Sigmoid colon (tissue), 6 donors: ENCODE measurements at regions not wholly inside any gene's neighbourhood (a gene's known extent, or its start where the extent isn't known, plus 50 kb on each side); places are given as distances from the start of the nearest gene placed in this dataset.
"Not testable (repeated sequence)": the region's sequence is repeated elsewhere in the genome, so short reads cannot be mapped to it uniquely, and the experiment has no call there.

Source experiments
- DNase-seq: peaks from one replicate; pipeline ENCODE4 v3.0.0-alpha.2; 2019
- H3K27ac ChIP-seq, 4 donors: fragments of 200-600 bp; sonication (generic); one replicate each; pipeline ENCODE4 v1.5.1; 2016 to 2019; ENCODE audit warnings: mild to moderate bottlenecking in 1 of 4
- H3K27me3 ChIP-seq, 3 donors: fragments of 200-600 bp; sonication (generic); one replicate each; pipeline ENCODE4 v1.5.1; 2019; ENCODE audit warnings: mild to moderate bottlenecking in 1 of 3
- H3K36me3 ChIP-seq, 4 donors: fragments of 200-600 bp; sonication (generic); one replicate each; pipeline ENCODE4 v1.5.1; 2016 to 2019
- H3K4me1 ChIP-seq, 4 donors: fragments of 200-600 bp; sonication (generic); one replicate each; pipeline ENCODE4 v1.5.1; 2017 to 2019
- H3K4me3 ChIP-seq, 4 donors: fragments of 200-600 bp; sonication (generic); one replicate each; pipeline ENCODE4 v1.5.1; 2017 to 2019; ENCODE audit warnings: mild to moderate bottlenecking in 2 of 4, moderate library complexity in 1 of 4
- H3K9me3 ChIP-seq, 4 donors: fragments of 200-600 bp in 3 of 4; sonication (generic) in 3 of 4; one replicate each; pipeline versions ENCODE4 v1.5.1 to v1.6.1; 2013 to 2019
- EP300 ChIP-seq, 4 donors: sonication (generic); formaldehyde crosslinking; IDR thresholded peaks; one replicate each; pipeline ENCODE4 v1.6.1; 2017; ENCODE audit warnings: antibody characterized with exemption in 4 of 4
- POLR2A ChIP-seq, 2 donors: fragments of 450-650 bp; IDR thresholded peaks; one replicate each; pipeline ENCODE4 v1.6.1; 2016; ENCODE audit warnings: antibody characterized with exemption in 2 of 2, mild to moderate bottlenecking in 2 of 2, moderate library complexity in 2 of 2
- POLR2AphosphoS5 ChIP-seq, 4 donors: sonication (generic); formaldehyde crosslinking; IDR thresholded peaks; one replicate each; pipeline ENCODE4 v1.6.1; 2017; ENCODE audit warnings: antibody characterized with exemption in 4 of 4
- WGBS, 2 donors: extraction: QIAGEN DNeasy Blood & Tissue Kit; methylation state at CpG; one replicate each; pipeline ENCODE4 v1.1.7; 2013; 5-methylcytosine and 5-hydroxymethylcytosine counted together
- intact Hi-C: fragments of 100-400 bp; cut with DNase I; formaldehyde crosslinking; loops from one replicate; pipeline ENCODE4 v1.15.1; 2023
- TF ChIP-seq, protein P1 (sequence below), 4 experiments: fragments of 450-650 bp in 3 of 4; fragments of 200-600 bp in 1 of 4; IDR thresholded peaks; one replicate each; pipeline ENCODE4 v1.5.1; 2016 to 2019; ENCODE audit warnings: antibody characterized with exemption in 4 of 4, mild to moderate bottlenecking in 3 of 4, moderate library complexity in 2 of 4
- donor health status: healthy with polysubstance abuse.
- donor health status: healthy.

DNA sequence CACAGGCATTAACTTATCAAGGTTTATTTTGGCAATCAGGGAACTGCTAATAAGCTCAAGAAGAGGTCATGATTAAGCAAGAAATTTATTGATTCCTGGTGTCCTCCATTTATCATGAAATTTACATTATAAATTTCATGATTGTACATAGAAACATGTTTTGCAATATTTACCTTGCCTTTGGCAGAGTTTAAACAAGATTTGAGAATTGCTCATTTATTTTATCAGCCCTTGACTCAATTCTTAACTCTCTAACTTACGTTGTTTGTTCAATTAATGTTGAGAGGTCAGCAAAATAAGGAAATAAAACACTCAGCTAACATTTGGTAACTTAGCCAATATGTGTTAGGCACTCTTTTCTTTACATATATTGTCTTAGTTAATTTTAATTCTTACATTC, 286.6 kb downstream of the SLC7A11 start:
- TF ChIP-seq, protein P1, sequence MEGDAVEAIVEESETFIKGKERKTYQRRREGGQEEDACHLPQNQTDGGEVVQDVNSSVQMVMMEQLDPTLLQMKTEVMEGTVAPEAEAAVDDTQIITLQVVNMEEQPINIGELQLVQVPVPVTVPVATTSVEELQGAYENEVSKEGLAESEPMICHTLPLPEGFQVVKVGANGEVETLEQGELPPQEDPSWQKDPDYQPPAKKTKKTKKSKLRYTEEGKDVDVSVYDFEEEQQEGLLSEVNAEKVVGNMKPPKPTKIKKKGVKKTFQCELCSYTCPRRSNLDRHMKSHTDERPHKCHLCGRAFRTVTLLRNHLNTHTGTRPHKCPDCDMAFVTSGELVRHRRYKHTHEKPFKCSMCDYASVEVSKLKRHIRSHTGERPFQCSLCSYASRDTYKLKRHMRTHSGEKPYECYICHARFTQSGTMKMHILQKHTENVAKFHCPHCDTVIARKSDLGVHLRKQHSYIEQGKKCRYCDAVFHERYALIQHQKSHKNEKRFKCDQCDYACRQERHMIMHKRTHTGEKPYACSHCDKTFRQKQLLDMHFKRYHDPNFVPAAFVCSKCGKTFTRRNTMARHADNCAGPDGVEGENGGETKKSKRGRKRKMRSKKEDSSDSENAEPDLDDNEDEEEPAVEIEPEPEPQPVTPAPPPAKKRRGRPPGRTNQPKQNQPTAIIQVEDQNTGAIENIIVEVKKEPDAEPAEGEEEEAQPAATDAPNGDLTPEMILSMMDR (IDR thresholded peaks at IDR 0.05) = no peak
- TF ChIP-seq POLR2AphosphoS5 (IDR thresholded peaks at IDR 0.05) (no peak), EP300 (IDR thresholded peaks at IDR 0.05) (no peak), POLR2A (IDR thresholded peaks at IDR 0.05) (no peak)
- intact Hi-C loops = no loop called here
- 23 to 73% methylated on average over 1 of the region's 1 CpG for WGBS, 2 donors
- Histone ChIP-seq H3K9me3 (no peaks in the 10 kb centered on the region), H3K4me3 (no peak overlapping the region), H3K36me3 (no peaks in the 10 kb centered on the region), H3K27me3 (no peaks in the 10 kb centered on the region), H3K27ac (no peak overlapping the region), H3K4me1 (peaks cover 0 to 2% (median 0%) of the 10 kb centered on the region in 4 donors)
- DNase-seq = no peak

DNA sequence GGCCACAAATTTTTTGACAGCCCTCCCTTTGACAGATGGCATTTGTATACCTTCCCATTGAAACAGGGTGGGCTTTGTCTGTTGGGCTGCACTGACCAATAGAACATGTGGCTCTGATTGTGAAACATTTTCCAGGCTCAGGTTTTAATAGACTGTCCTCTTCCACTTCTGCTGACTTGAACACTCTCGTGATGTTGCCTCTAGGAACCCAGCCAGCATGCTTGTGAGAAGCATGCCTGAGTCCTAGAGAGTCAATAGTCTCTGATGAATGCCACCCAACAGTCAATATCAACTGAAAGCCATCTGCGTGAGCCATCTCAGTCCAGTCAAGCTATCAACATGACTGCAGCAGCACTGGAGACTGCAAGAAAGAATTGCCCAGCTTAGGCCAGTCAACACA, 290.0 kb downstream of the SLC7A11 start:
- Histone ChIP-seq H3K4me1 (peaks cover 0 to 9% (median 0%) of the 10 kb centered on the region in 4 donors), H3K27me3 (no peaks in the 10 kb centered on the region), H3K9me3 (no peaks in the 10 kb centered on the region), H3K4me3 (no peak overlapping the region), H3K36me3 (no peaks in the 10 kb centered on the region), H3K27ac (no peak overlapping the region)
- TF ChIP-seq, protein P1 (IDR thresholded peaks at IDR 0.05) = no peak
- TF ChIP-seq EP300 (IDR thresholded peaks at IDR 0.05) (no peak), POLR2AphosphoS5 (IDR thresholded peaks at IDR 0.05) (no peak), POLR2A (IDR thresholded peaks at IDR 0.05) (no peak)
- 73 to 78% methylated on average over 2 of the region's 2 CpGs for WGBS, 2 donors
- intact Hi-C loops = no loop called here
- DNase-seq = no peak

- H3K27ac ChIP-seq = no peak overlapping the region
- no peak for DNase-seq
- no peaks in the 10 kb centered on the region for H3K9me3 ChIP-seq
- no peaks in the 10 kb centered on the region for H3K27me3 ChIP-seq
- WGBS, 2 donors = 94 to 95% methylated on average over 3 of the region's 3 CpGs
- no peaks in the 10 kb centered on the region for H3K36me3 ChIP-seq
- intact Hi-C loops = no loop called here
- peaks cover 0 to 11% (median 0%) of the 10 kb centered on the region in 4 donors for H3K4me1 ChIP-seq
- no peak for TF ChIP-seq POLR2A (IDR thresholded peaks at IDR 0.05)
- TF ChIP-seq POLR2AphosphoS5 (IDR thresholded peaks at IDR 0.05) = no peak
- TF ChIP-seq, protein P1 (IDR thresholded peaks at IDR 0.05) = no peak
- TF ChIP-seq EP300 (IDR thresholded peaks at IDR 0.05) = no peak
- H3K4me3 ChIP-seq = no peak overlapping the region
Observed at GRCh38 chr4:137950286-137950685, 291.9 kb downstream of the SLC7A11 start.

- no peak for TF ChIP-seq POLR2A (IDR thresholded peaks at IDR 0.05)
- no peak for TF ChIP-seq POLR2AphosphoS5 (IDR thresholded peaks at IDR 0.05)
- no peak for TF ChIP-seq EP300 (IDR thresholded peaks at IDR 0.05)
- TF ChIP-seq, protein P1 (IDR thresholded peaks at IDR 0.05) = no peak
- H3K36me3 ChIP-seq = no peaks in the 10 kb centered on the region
- no peak overlapping the region for H3K4me3 ChIP-seq
- H3K4me1 ChIP-seq = peaks cover 0 to 11% (median 0%) of the 10 kb centered on the region in 4 donors
- intact Hi-C loops = no loop called here
- H3K27me3 ChIP-seq = no peaks in the 10 kb centered on the region
- H3K9me3 ChIP-seq = no peaks in the 10 kb centered on the region
- no peak overlapping the region for H3K27ac ChIP-seq
- DNase-seq = no peak
Observed at GRCh38 chr4:137949746-137950145, 292.4 kb downstream of the SLC7A11 start.

GRCh38 chr4:137946453-137947174, 295.5 kb downstream of the SLC7A11 start:
- Histone ChIP-seq H3K27ac (no peak overlapping the region), H3K36me3 (no peaks in the 10 kb centered on the region), H3K9me3 (no peaks in the 10 kb centered on the region), H3K4me1 (peaks cover 0 to 11% (median 0%) of the 10 kb centered on the region in 4 donors), H3K4me3 (no peak overlapping the region), H3K27me3 (no peaks in the 10 kb centered on the region)
- intact Hi-C loops = no loop called here
- WGBS, 2 donors = 72 to 79% methylated on average over 1 of the region's 1 CpG
- DNase-seq = no peak
- TF ChIP-seq, protein P1 (IDR thresholded peaks at IDR 0.05) = no peak
- TF ChIP-seq POLR2AphosphoS5 (IDR thresholded peaks at IDR 0.05) (no peak), POLR2A (IDR thresholded peaks at IDR 0.05) (no peak), EP300 (IDR thresholded peaks at IDR 0.05) (no peak)

DNA sequence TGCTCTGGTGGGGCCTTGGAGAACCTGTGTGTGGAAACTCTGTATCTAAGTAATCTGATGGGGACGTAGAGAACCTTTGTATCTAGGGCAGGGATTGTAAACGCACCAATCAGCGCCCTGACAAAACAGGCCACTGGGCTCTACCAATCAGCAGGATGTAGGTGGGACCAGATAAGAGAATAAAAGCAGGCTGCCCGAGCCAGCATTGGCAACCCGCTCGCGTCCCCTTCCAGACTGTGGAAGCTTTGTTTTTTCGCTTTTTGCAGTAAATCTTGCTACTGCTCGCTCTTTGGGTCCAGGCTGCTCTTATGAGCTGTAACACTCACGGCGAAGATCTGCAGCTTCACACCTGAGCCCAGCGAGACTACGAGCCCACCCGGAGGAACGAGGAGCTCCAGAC, 299.3 kb downstream of the SLC7A11 start:
- intact Hi-C loops, H3K4me1 ChIP-seq, DNase-seq, H3K27ac ChIP-seq, H3K4me3 ChIP-seq, H3K36me3 ChIP-seq, H3K27me3 ChIP-seq, H3K9me3 ChIP-seq: not testable (repeated sequence)
- 96% methylated on average over 15 of the region's 15 CpGs for WGBS, 2 donors

DNA sequence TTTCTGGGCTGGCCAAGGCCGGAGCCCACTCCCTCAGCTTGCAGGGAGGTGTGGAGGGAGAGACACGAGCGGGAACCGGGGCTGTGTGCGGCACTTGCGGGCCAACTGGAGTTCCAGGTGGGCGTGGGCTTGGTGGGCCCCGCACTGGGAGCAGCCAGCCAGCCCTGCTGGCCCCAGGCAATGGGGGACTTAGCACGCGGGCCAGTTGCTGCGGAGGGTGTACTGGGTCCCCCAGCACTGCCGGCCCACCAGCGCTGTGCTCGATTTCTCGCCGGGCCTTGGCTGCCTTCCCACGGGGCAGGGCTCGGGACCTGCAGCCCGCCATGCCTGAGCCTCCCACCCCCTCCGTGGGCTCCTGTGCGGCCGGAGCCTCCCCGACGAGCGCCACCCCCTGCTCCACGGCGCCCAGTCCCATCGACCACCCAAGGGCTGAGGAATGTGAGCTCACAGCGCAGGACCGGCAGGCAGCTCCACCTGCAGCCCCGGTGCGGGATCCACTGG, 300.1 kb downstream of the SLC7A11 start:
- intact Hi-C loops, H3K4me1 ChIP-seq: not testable (repeated sequence)

More for the DNA sequence above, 300.1 kb downstream of the SLC7A11 start:
- WGBS, 2 donors = 94 to 96% methylated on average over 31 to 32 of the region's 32 CpGs
- H3K27ac ChIP-seq, H3K9me3 ChIP-seq, DNase-seq, H3K36me3 ChIP-seq, H3K4me3 ChIP-seq, H3K27me3 ChIP-seq: not testable (repeated sequence)
